GM12878 (cell line): ENCODE measurements at regions not wholly inside any gene's neighbourhood (a gene's known extent, or its start where the extent isn't known, plus 50 kb on each side); places are given as distances from the start of the nearest gene placed in this dataset.

Experiments used
- ATAC-seq: fragments of 200-7000 bp; cut with Tn5 transposase; 3 replicates; pipeline ENCODE4 v1.9.1; 2020; ENCODE audit warnings: mild to moderate bottlenecking, moderate library complexity
- BruUV-seq: library from RNA; stranded (reverse); fragments of 400-500 nt; replicated peaks from 2 replicates; lab custom pipeline; 2021; lab: Mats Ljungman, UMichigan
- CTCF ChIA-PET: fragments of 300-600 bp; sonication (Branson Sonifier 250); formaldehyde crosslinking; extraction: SDS; loops from one replicate; lab custom pipeline; 2021; ENCODE audit warnings: inconsistent platforms; lab: Yijun Ruan, JAX
- POLR2A ChIA-PET: fragments of 350-600 bp; formaldehyde crosslinking; extraction: SDS; loops from one replicate; lab custom pipeline; 2021; ENCODE audit warnings: inconsistent platforms; lab: Charles Lee
- RAD21 ChIA-PET: fragments of 300-600 bp; sonication (Branson Sonifier 250); formaldehyde crosslinking; loops from one replicate; lab custom pipeline; 2023; ENCODE audit warnings: antibody characterized with exemption; ENCODE audit not compliant: unreplicated experiment; lab: Charles Lee
- SMC1A ChIA-PET: fragments of 300-600 bp; sonication (Branson Sonifier 250); formaldehyde crosslinking; loops from one replicate; lab custom pipeline; 2023; ENCODE audit not compliant: unreplicated experiment, uncharacterized antibody; lab: Charles Lee
- DNase-seq: peaks from one replicate; pipeline ENCODE4 v3.0.0-alpha.2; 2011; ENCODE audit warnings: low read depth, low spot score
- FAIRE-seq: peaks from 3 replicates; lab custom pipeline; 2011; peaks lifted over from hg19 to GRCh38; lab: Jason Lieb, UNC
- H2AFZ ChIP-seq: 2 replicates; pipeline ENCODE4 v1.6.0; 2011; ENCODE audit warnings: low read depth, low read length, control low read depth; ENCODE audit not compliant: control insufficient read depth
- H3K27ac ChIP-seq: 2 replicates; pipeline ENCODE4 v1.5.1; 2011; ENCODE audit warnings: control low read depth; ENCODE audit not compliant: control insufficient read depth, insufficient read depth
- H3K27me3 ChIP-seq, 2 experiments: replicated peaks in 1 of 2; 2 replicates each; pipeline versions ENCODE4 v1.6.0 to v1.6.1; 2011; ENCODE audit warnings: low read length in 1 of 2; ENCODE audit not compliant: control insufficient read depth in 2 of 2, insufficient read depth in 2 of 2
- H3K36me3 ChIP-seq, 2 experiments: 2 replicates each; pipeline ENCODE4 v1.5.1; 2011; ENCODE audit warnings: low read length in 1 of 2; ENCODE audit not compliant: control insufficient read depth in 2 of 2, insufficient read depth in 2 of 2
- H3K4me1 ChIP-seq: 2 replicates; pipeline ENCODE4 v1.6.1; 2011; ENCODE audit warnings: mild to moderate bottlenecking, low read length, moderate library complexity, mixed read lengths; ENCODE audit not compliant: control insufficient read depth, insufficient read depth
- H3K4me2 ChIP-seq: 2 replicates; pipeline ENCODE4 v1.6.0; 2011; ENCODE audit warnings: control low read depth; ENCODE audit not compliant: control insufficient read depth, insufficient read depth
- H3K4me3 ChIP-seq: fragments of 200-600 bp; sonication (generic); 2 replicates; pipeline ENCODE4 v1.5.1; 2016
- H3K79me2 ChIP-seq: 2 replicates; pipeline ENCODE4 v1.6.0; 2011; ENCODE audit warnings: low read length; ENCODE audit not compliant: control insufficient read depth, insufficient read depth
- H3K9ac ChIP-seq: 2 replicates; pipeline ENCODE4 v1.8.0; 2011; ENCODE audit warnings: low read length, control low read depth, mixed read lengths; ENCODE audit not compliant: control insufficient read depth, insufficient read depth
- H3K9me3 ChIP-seq: replicated peaks from 3 replicates; pipeline ENCODE4 v1.5.1; 2011; ENCODE audit warnings: mild to moderate bottlenecking, low read length; ENCODE audit not compliant: control insufficient read depth, insufficient read depth
- H4K20me1 ChIP-seq: 2 replicates; pipeline ENCODE4 v1.6.0; 2011; ENCODE audit not compliant: control insufficient read depth, insufficient read depth
- HDAC2 ChIP-seq: fragments of 200-600 bp; sonication (generic); IDR thresholded peaks from 2 replicates; pipeline ENCODE4 v1.6.1; 2017
- IKZF1 ChIP-seq: fragments of 450-650 bp; conservative IDR thresholded peaks from 2 replicates; pipeline ENCODE4 v1.6.1; 2017; ENCODE audit warnings: antibody characterized with exemption, mild to moderate bottlenecking
- MLLT1 ChIP-seq: fragments of 450-650 bp; IDR thresholded peaks from 2 replicates; pipeline ENCODE4 v1.6.1; 2016; ENCODE audit warnings: mild to moderate bottlenecking
- MTA2 ChIP-seq: fragments of 450-650 bp; IDR thresholded peaks from 2 replicates; pipeline ENCODE4 v1.6.1; 2016; ENCODE audit warnings: low read depth, mild to moderate bottlenecking, moderate library complexity
- NFXL1 ChIP-seq: fragments of 450-650 bp; IDR thresholded peaks from 2 replicates; pipeline ENCODE4 v1.6.1; 2017; ENCODE audit warnings: antibody characterized with exemption, mild to moderate bottlenecking, borderline replicate concordance
- PAX8 ChIP-seq: fragments of 450-650 bp; IDR thresholded peaks from 2 replicates; pipeline ENCODE4 v1.6.1; 2017; ENCODE audit warnings: mild to moderate bottlenecking, moderate library complexity
- WGBS: methylation state at CpG from one replicate; pipeline ENCODE4 v1.1.6; 2016; ENCODE audit warnings: low lambda C conversion rate; ENCODE audit not compliant: insufficient replicate concordance, insufficient coverage; ENCODE audit errors: missing lambda C conversion rate; 5-methylcytosine and 5-hydroxymethylcytosine counted together
- in situ Hi-C: fragments of 300-500 bp; cut with MboI; formaldehyde crosslinking; loops from 9 replicates; pipeline ENCODE4 v1.14.3; 2018; ENCODE audit warnings: mixed read lengths
- intact Hi-C: fragments of 100-400 bp; cut with micrococcal nuclease; formaldehyde crosslinking; loops from one replicate; pipeline ENCODE4 v1.14.2; 2022; ENCODE audit not compliant: unreplicated experiment
- TF ChIP-seq, protein P1 (sequence below): IDR thresholded peaks from 2 replicates; pipeline ENCODE4 v1.6.1; 2012; ENCODE audit warnings: mild to moderate bottlenecking, low read depth, low read length

GRCh38 chr7:19522486-19522885 is 186.4 kb downstream of the POLR1F start:
- H3K4me3 ChIP-seq: no peak overlapping the region
- no peaks in the 10 kb centered on the region for H3K27me3 ChIP-seq
- no peaks in the 10 kb centered on the region for H3K36me3 ChIP-seq
- no peaks in the 10 kb centered on the region for H4K20me1 ChIP-seq
- RAD21 ChIA-PET: no interaction called here
- no peak overlapping the region for H3K9ac ChIP-seq
- POLR2A ChIA-PET: no interaction called here
- BruUV-seq: no TSS peak
- no peak overlapping the region for H3K27ac ChIP-seq
- intact Hi-C loops: no loop called here
- 2% methylated on average over 3 of the region's 3 CpGs for WGBS
- no peak overlapping the region for H2AFZ ChIP-seq
- no peaks in the 10 kb centered on the region for H3K4me1 ChIP-seq
- FAIRE-seq (no peak), ATAC-seq (no peak), DNase-seq (no peak)
- no peak overlapping the region for H3K4me2 ChIP-seq
- in situ Hi-C loops: no loop called here
- H3K9me3 ChIP-seq: no peaks in the 10 kb centered on the region
- CTCF ChIA-PET: interaction anchor here (0.5 to 1.4 kb wide), 3 partner anchors 31 to 1017 kb away, joined by 3 to 4 read pairs (median 3); no protein-coding TSS in a partner anchor
- TF ChIP-seq HDAC2: no peak
- TF ChIP-seq MTA2: no peak
- TF ChIP-seq, protein P1, sequence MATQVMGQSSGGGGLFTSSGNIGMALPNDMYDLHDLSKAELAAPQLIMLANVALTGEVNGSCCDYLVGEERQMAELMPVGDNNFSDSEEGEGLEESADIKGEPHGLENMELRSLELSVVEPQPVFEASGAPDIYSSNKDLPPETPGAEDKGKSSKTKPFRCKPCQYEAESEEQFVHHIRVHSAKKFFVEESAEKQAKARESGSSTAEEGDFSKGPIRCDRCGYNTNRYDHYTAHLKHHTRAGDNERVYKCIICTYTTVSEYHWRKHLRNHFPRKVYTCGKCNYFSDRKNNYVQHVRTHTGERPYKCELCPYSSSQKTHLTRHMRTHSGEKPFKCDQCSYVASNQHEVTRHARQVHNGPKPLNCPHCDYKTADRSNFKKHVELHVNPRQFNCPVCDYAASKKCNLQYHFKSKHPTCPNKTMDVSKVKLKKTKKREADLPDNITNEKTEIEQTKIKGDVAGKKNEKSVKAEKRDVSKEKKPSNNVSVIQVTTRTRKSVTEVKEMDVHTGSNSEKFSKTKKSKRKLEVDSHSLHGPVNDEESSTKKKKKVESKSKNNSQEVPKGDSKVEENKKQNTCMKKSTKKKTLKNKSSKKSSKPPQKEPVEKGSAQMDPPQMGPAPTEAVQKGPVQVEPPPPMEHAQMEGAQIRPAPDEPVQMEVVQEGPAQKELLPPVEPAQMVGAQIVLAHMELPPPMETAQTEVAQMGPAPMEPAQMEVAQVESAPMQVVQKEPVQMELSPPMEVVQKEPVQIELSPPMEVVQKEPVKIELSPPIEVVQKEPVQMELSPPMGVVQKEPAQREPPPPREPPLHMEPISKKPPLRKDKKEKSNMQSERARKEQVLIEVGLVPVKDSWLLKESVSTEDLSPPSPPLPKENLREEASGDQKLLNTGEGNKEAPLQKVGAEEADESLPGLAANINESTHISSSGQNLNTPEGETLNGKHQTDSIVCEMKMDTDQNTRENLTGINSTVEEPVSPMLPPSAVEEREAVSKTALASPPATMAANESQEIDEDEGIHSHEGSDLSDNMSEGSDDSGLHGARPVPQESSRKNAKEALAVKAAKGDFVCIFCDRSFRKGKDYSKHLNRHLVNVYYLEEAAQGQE: no peak
- no peak for TF ChIP-seq NFXL1
- TF ChIP-seq IKZF1: no peak
- no peak for TF ChIP-seq MLLT1
- no peak for TF ChIP-seq PAX8
- SMC1A ChIA-PET: no interaction called here
- no peaks in the 10 kb centered on the region for H3K79me2 ChIP-seq
